GM21528 (cell line): ENCODE measurements at regions not wholly inside any gene's neighbourhood (a gene's known extent, or its start where the extent isn't known, plus 50 kb on each side); places are given as distances from the start of the nearest gene placed in this dataset.
"Not testable (repeated sequence)": the region's sequence is repeated elsewhere in the genome, so short reads cannot be mapped to it uniquely, and the experiment has no call there.

Source experiments
- ATAC-seq: cut with Tn5 transposase; IDR thresholded peaks from one replicate; pipeline ENCODE4 v1.9.1; 2021; ENCODE audit warnings: mild to moderate bottlenecking, moderate library complexity; ENCODE audit not compliant: unreplicated experiment, low FRiP score

DNA sequence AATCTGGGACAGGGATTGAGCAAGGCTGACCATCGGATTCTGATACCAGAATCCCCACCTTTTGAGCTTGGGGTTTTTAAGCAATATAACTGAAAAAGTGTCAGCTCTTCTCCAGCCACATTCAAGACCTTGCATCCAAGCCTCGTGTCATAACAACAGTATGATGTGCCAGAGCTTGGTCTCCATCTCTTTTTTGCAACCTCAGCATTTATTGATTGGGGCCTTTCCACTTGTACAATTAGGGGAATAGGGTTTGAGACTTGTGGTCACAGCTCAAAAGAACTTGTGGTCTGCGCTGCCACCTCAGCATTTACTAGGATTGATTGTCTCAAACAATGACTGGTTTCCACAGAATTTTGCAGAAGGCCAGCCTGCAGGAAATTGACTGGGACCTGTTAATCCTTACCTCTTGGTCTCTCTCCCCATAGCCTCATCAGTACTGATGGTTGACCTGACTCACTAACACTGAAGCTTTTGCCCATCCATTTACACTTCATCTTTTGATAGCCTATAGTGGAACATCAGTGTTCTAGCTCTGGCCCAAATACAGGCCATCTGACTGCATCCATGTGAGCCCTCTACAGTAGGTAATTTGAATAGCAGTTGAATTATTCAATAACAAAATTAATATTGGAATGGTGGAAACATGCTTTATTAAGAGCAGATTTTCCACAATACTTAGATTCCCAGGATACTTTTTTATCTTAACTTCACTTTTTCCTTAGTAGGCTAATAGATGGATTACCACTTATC is 381.6 kb upstream of the PRR16 start:
- ATAC-seq = no peak

DNA sequence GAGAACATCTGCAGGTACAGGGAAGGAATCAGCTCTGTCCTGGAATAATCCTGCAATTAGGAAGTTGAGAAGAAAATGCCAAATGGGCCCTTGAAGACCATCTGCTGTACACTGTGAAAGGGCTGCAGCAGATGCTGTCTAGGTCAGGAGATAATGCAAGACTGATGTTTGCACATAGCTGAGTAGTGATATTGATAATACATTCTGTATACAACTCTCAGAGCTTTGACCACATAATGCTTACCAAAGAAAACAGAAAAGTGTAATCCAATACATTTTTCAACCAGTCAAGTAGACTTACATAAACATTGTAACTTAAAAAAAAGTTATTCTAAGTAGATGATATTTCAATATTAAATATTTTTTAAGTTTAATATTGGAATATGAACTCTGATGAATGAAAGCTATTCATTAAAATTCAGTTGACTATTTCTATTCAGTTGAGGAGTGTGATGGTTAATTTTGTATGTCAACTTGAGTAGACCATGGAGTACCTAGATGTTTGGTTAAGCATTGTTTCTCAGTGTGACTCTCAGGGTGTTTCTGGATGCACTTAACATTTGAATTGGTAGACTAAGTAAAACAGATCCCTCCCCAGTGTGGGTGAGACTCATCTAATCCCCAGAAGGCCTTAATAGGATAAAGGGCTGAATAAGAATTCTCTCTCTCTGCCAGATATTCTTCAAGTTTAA is 380.1 kb upstream of the PRR16 start:
- no peak for ATAC-seq

DNA sequence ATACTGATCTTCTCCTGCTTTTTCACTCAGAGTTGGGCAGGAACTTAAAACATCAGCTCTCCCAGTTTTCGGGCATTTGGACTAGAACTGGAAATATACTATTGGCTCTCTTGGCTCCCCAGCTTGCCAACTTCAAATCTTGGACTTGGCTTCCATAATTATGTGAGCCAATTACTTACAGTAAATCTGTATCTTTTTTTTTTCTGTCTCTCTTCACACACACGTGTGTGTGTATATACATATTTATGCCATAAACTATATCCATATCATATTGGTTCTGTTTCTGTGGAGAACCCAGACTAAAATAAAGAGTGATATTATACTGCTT is 379.6 kb upstream of the PRR16 start:
- ATAC-seq = no peak

DNA sequence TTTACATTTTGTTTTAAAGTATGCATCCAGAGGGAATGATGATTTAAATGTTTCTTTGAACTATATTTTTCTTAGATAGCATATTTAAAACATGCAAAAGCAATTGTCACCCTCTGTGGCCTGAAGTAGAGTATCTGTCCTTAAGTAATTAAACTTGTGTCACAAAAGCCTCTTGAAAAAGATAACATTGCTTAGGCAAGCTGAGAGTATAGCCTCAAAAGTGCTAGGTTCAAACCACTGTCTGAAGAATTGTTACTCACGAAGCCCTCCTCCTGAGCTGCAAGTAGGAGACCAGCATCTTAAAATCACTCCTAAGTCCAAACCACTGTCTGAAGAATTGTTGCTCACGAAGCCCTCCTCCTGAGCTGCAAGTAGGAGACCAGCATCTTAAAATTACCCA is 378.0 kb upstream of the PRR16 start:
- no peak for ATAC-seq

DNA sequence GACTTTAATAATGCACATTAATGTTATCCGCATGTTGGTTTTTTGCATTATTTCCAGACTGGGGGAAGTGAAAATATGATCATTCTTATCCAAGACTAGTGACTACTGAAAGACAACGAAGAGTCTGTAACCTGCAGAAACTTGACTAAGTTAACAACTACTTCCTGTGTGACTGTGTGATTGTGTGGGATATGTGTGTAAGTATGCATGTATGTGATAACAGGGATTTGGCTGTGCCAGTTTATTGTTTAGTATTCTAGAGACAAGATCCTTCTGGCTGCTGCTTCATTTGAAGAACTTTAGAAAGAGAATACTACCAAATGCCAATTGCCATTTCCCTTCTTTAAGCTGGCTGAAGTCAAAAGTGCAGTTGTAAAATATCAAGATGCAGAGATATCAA is 375.7 kb upstream of the PRR16 start:
- no peak for ATAC-seq

DNA sequence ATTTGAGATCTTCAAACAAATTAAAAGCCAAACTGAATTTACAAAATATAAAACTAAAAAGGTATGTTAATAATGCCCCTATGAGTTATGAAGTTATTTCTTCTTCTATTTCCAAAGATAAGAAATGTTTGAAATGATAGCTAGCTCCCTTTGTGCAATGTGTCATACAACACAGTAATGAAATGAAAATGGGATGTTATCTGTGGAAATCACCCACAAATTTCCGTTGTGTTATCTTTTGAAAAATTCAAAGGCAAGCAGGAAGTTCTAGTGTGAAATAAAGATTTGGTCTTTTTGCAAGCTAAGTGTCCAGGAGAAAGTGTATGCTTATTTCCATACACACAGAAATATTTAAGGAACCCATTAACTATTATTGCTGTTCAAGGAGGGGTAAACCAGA is 375.3 kb upstream of the PRR16 start:
- no peak for ATAC-seq

DNA sequence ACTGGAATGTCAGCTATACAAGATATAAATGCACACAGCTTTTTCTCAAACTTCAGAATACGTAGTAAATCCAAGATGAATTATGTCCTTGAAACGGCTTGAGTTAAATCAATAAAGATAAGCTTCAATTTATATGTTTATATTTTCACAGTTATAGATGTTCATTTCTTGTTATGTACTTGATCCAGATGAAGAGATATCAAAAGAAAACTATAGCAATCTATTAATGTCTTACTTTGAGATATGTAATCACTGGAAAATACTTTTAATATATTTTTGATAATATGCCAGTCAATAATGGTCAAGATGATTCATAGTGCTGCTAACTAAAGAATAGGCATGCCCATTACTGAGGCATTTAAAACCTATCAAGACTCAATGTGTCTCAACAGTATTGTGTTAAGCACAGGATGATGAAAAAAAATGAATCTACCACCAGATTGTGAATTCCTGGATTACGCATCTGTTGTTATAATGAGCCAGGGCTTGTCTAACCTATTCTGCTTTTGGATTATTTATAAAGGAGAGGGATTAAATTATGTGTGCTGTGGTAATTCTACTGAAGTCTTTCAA is 372.6 kb upstream of the PRR16 start:
- ATAC-seq = no peak

DNA sequence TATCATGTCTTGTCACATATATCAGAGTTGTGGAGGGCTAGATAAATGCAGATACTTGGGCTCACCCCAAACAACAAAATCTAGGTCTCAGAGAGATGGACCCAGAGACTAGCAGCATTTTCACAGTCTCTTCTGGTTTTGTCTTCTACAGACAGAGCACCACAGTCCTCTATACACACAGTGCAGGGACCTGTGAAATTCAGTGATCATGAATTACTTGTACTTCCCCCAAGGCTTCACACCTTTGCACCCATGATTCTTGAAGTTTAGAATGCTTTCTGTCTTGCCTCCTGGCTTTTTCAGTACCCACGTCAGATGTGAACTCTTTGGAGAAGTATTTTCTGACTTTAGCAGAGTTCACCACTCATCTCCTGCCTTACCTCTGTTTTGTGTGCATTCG is 371.5 kb upstream of the PRR16 start:
- no peak for ATAC-seq

DNA sequence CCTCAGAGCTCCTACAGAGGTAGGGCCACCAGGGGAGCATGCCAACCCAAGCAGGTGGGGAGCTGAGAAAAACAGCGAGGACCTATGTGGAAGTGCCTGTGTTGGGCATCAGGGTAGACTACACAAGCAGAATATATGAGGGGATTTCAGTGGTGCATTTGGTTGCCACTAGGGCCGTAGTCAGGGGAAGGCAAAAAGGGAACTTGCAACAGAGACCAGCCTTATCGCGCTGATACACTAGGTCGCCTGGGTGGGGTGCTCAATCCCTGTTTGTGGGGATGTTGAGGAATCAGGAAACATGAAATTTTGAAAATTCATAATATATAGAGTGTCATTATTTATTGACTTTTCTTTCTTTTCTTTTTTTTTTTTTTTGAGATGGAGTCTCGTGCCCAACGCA is 370.9 kb upstream of the PRR16 start:
- no peak for ATAC-seq

DNA sequence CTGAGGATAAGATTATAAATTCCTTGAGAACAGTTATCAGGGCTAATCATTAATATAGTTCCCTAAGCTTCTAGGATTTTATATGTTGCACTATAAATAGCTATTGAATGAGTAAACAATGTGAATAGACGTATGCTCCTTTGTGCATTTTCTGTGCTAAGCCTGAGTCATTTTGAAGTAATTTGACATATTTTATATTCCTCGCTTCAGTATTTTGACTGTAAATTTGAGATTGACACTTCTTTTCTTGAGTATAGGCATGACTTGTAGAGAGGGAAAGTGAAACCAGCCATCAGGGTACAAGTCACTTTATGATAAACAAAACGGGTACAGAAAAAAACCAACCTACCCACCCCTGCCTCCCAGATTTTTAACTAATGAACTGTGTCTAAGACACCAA is 367.7 kb upstream of the PRR16 start:
- no peak for ATAC-seq

DNA sequence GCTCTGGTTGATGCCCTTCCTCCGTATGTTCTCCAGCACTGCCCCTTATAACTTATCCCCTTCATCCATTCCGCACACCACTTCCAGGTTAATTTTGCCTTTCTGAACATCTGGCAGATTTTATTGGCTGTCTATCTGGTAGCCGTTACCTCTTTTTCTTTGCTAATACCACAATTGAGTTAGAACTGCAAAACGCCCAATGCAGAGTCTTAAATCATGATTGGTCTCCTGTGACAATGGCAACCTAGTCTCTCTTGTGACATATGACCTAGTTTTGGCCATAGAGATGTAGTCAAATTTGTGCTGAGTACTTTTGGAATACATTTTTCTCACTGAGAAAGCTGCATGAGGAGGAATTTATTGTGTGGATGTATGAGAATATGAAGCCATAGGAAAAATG is 365.7 kb upstream of the PRR16 start:
- no peak for ATAC-seq

DNA sequence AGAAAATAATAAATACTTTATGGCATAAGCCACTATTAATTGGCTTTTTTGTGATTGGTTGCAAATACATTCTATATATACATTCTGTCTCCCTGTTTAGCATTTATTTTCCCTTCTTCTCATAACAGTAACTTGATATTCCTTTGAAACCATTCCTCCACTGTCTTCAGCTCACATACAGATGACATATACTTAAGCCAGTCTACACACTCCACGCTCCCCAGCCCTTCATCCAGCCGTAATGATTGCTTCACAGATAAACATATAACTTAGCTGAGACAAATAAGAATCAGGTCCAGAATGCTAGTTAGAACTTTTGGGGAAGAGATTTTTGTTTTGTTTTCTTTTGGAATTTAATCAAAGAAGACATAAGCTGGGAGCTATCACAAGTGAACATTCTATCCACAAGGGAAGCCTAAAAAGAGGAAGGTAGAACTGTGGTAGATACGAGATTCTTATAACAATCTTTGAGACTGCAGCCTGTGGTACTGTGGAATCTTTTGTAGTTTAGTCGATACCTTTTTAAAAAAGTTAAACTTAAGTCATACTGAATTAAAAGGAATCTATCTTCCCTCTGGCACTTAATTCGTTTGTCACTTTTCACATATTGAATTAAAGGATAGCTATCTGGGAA is 365.1 kb upstream of the PRR16 start:
- ATAC-seq = no peak

DNA sequence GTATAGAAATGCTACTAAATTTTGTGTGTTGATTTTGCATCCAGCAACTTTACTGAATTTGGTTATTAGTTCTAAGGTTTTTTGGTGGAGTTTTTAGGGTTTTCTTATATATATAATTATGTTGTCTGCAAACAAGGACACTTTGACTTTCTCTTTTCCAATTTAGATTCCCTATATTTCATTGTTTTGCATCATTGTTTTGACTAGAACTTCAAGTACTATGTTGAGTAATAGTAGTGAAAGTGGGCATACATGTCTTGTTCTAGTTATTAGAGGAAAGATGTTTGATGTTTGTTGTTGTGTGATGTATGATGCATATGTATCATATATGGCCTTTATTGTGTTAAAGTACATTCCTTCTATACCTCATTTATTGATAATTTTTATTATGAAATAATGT is 362.3 kb upstream of the PRR16 start:
- ATAC-seq = no peak

DNA sequence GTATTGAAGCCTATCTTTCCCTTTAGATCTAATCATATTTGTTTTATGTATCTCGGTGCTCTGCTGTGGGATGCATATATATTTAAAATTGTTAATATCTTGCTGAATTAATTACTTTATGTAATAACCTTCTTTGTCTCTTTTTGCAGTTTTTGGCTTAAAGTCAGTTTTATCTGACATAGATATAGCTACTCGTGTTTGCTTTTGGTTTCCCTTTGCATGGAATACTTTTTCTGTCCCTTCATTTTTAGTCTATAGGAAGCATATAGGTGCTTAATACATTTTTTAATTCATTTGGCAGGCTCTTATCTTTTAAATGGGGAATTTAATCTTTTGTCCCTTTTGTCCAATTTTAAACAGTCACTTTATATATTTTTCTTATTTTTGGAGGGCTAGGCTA is 360.6 kb upstream of the PRR16 start:
- ATAC-seq = no peak

DNA sequence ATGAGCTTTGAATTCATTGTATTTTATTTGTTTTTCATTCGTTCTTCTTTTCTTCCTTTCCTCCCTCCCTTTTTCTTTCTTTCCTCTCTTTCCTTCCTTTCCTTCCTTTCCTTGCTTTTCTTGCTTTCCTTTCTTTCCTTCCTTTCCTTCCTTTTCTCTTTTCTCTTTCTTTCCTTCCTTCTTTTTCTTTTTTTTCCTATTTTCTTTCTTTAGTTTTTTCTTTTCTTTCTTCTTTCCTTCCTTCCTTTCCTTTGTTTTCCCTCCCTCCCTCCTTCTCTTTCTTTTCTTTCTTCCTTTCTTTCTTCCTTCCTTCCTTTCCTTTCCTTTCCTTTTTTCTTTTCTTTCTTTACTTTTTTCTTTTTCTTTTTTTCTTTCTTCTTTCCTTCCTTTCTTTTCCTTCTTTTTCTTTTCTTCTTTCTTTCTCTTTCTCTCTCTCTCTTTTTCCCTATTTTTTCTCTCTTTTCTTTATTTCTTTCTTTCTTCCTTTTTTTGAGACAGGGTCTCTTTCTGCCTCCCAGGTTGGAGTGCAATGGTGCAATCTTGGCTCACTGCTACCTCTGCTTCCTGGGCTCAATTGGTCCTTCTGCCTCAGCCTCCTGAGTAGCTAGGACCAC is 357.1 kb upstream of the PRR16 start:
- no peak for ATAC-seq

DNA sequence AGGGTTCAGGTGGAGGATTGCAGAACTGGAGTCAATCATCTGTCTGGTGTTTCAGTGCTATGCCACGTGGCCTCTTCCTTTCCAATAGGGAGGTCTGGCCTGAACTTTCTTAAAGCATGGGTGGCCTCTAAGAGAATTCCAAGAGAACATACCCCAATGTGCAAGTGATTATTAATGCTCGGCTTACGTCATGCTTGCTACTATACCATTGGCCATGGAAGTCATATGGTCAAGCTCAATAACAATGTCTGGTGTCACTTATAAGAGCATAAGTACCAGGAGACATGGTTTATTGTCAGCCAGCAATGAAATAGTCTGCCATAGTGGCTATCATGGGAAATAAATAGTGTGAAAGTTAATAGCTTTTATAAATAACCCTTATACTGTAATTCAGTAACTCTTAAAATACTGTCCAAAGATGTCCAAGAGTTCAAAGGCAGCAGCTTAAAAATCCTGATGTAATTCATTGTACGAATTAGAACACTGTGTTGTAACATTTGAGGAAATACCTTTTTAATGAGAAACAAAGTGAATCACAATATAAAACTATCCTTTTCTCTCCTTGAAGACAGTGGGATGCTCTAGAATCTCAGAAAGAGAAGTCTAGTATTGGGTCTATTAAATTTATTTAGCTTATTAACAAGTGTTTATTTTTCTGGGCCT is 355.4 kb upstream of the PRR16 start:
- ATAC-seq = no peak

DNA sequence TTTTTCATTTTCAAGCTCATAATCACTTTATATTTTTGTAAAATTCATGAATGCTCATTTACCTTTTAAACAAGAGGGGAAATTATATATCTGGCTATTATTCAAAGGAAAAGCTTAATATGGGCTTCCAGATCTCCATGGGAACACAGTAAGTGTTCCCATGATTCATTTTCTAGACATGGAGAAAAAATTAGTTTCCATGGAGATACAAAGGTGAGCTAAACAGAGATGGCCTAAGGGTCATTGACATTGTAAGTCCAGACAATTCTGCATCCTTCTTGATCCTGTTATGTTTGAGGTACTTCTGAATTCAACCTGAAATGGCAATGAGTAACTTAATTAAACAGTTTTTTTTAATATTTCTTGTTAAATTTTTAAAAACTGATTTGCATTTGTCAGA is 341.4 kb upstream of the PRR16 start:
- ATAC-seq = no peak

DNA sequence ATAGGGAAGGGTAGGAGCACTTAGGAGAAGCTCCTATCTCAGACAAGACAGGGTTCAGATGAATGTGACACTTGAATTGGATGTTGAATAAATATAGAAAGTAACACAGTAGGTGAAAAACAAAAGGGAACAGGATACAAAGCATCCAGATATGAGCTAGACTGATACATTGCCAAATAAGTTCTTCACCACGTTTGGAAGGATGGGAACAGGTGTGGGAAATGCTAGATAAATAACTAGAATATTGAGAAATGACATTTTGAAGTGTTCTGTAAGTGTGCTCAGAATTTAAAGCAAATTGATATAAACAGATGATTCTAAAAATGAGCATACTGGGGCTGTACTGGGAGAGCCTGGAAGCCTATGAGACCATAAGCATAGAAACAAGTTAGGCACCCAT is 340.1 kb upstream of the PRR16 start:
- ATAC-seq = no peak

DNA sequence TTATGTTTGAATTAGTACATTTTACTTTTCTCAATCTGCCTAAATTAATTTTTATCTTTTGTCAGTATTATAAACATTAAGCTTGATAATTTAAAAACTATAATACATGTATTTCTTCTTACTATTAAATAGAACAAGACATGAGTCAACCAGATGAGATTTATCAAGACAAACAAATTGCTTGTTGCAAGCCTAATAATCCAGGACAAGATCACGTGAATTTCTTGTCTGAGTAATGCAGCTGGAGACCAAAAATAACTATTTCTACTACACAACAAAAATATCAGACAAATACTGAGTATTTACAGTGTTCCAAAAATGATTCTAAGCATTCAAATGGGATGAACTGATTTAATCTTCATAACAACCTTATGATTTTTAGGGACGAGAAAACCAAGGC is 339.1 kb upstream of the PRR16 start:
- ATAC-seq = no peak

DNA sequence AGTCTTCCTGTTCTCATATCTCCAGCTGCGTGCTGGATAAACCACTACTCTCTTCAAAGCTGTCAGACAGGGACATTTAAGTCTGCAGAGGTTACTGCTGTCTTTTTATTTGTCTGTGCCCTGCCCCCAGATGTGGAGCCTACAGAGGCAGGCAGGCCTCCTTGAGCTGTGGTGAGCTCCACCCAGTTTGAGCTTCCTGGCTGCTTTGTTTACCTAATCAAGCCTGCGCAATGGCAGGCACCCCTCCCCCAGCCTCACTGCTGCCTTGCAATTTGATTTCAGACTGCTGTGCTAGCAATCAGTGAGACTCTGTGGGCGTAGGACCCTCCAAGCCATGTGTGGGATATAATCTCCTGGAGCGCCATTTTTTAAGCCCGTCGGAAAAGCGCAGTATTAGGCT is 331.8 kb upstream of the PRR16 start:
- ATAC-seq = not testable (repeated sequence)

DNA sequence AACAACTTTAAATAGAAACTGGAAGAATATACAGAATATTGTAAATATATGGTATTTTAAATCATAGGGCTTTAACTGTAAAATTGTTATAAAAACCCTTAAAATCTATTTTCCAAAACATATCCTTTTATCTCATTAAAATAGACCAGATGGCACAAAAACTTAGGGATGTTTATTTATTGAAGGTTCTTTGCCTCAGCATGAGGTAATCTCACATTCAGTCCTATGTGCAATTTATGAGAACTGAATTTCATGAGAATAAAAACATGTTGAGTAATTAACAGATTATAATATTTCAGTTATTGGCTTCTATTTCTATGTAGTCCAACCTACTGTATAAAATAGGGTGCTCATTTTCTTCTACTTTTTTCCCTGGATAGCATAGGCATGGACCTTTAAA is 329.2 kb upstream of the PRR16 start:
- ATAC-seq = no peak
